ENCODE measurements at regions not wholly inside any gene's neighbourhood (a gene's known extent, or its start where the extent isn't known, plus 50 kb on each side); places are given as distances from the start of the nearest gene placed in this dataset.

DNA sequence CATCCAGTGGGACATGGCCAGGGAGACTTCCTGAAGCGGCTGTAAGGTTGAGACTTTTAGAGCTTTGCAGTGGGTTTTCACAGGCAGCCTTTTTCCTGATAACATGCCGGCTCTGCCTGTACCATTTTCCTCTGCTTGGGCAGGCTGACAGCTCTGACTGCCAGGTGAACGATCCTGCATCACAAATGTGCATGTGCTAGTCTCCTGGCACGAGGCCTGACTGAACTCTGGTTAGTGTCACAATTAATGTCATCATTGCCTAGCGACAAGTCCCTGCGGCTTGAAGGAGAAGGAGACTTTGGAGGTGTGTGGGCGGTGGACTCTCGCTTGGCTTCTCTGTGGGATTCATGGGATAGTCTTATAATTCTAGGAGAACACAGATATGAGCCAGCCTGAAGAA is 783.6 kb upstream of the TSPY4 start:
- TF ChIP-seq POLR2A (IDR thresholded peaks at IDR 0.05) (no peak), POLR2AphosphoS5 (IDR thresholded peaks at IDR 0.05) (no peak), EP300 (IDR thresholded peaks at IDR 0.05) (no peak)
- TF ChIP-seq, protein P1, sequence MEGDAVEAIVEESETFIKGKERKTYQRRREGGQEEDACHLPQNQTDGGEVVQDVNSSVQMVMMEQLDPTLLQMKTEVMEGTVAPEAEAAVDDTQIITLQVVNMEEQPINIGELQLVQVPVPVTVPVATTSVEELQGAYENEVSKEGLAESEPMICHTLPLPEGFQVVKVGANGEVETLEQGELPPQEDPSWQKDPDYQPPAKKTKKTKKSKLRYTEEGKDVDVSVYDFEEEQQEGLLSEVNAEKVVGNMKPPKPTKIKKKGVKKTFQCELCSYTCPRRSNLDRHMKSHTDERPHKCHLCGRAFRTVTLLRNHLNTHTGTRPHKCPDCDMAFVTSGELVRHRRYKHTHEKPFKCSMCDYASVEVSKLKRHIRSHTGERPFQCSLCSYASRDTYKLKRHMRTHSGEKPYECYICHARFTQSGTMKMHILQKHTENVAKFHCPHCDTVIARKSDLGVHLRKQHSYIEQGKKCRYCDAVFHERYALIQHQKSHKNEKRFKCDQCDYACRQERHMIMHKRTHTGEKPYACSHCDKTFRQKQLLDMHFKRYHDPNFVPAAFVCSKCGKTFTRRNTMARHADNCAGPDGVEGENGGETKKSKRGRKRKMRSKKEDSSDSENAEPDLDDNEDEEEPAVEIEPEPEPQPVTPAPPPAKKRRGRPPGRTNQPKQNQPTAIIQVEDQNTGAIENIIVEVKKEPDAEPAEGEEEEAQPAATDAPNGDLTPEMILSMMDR (IDR thresholded peaks at IDR 0.05), result no peak
- Histone ChIP-seq H3K4me3 (no peak overlapping the region), H3K9me3 (no peaks in the 10 kb centered on the region), H3K4me1 (no peaks in the 10 kb centered on the region), H3K27ac (no peak overlapping the region), H3K36me3 (no peaks in the 10 kb centered on the region), H3K27me3 (no peaks in the 10 kb centered on the region)
- no peak for DNase-seq (ENCODE audit: low spot score in 2 of 2)
- WGBS, result no CpG with 5 or more reads among the region's 8 CpGs

DNA sequence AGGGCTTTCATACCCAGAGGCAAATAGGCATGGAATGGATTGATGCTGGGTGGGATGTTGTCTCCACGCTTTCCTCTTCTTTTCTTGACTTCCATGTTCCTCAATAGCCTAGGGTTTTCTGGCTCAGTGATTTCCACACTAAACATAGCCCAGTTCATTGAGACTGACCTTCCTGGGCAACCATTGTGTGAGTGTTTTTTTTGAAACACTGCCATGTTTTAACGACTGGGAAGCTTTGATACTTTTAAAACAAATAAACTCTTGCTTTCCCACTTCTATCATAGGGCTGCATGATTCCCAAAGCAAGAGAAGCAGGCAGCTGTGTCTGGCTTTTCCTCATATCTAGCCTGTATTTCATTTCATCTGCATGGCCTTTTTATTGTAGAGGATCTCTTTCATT is 775.9 kb upstream of the TSPY4 start:
- no peaks in the 10 kb centered on the region for H3K27me3 ChIP-seq
- no peaks in the 10 kb centered on the region for H3K36me3 ChIP-seq
- no peak for DNase-seq (ENCODE audit: low spot score in 2 of 2)
- no peaks in the 10 kb centered on the region for H3K4me1 ChIP-seq
- H3K27ac ChIP-seq, result no peak overlapping the region
- no CpG with 5 or more reads among the region's 2 CpGs for WGBS
- H3K4me3 ChIP-seq, result no peak overlapping the region
- no peaks in the 10 kb centered on the region for H3K9me3 ChIP-seq
- no peak for TF ChIP-seq POLR2AphosphoS5 (IDR thresholded peaks at IDR 0.05)
- TF ChIP-seq EP300 (IDR thresholded peaks at IDR 0.05), result no peak
- no peak for TF ChIP-seq POLR2A (IDR thresholded peaks at IDR 0.05)
- TF ChIP-seq, protein P1 (IDR thresholded peaks at IDR 0.05), result no peak

DNA sequence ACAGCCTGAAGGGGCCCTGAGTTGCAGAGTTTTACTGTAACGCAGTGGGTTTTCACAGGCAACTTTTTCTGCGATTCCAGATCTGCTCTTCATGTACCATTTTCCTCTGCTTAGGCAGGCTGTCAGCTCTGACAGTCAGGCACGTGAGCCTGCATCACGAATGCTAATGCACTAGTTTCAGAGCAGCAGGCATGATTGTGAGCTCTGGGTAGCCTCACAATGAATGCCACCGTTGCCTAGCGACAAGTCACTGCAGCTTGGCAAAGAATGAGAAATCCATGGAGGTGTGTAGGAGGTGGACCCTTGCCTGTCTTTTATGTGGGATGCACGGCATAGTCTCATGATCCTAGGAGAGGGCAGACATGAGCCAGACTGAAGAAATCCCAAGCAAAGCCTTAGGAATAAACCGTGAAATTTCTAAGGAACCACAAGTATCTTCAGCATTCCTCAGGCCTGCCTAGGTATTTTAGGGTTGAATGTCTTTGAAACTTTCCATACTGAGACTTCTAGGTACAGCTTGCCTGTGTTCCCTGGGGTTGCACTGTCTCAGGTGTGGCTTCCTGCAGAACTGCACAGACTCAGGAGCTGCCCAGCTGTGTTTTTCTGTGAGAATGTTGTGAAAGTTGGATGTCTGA is 774.7 kb upstream of the TSPY4 start:
- TF ChIP-seq, protein P1 (IDR thresholded peaks at IDR 0.05), result no peak
- no peak for TF ChIP-seq POLR2AphosphoS5 (IDR thresholded peaks at IDR 0.05)
- TF ChIP-seq EP300 (IDR thresholded peaks at IDR 0.05), result no peak
- TF ChIP-seq POLR2A (IDR thresholded peaks at IDR 0.05), result no peak
- no peaks in the 10 kb centered on the region for H3K9me3 ChIP-seq
- no peak for DNase-seq (ENCODE audit: low spot score in 2 of 2)
- no peaks in the 10 kb centered on the region for H3K4me1 ChIP-seq
- WGBS, result no CpG with 5 or more reads among the region's 8 CpGs
- no peaks in the 10 kb centered on the region for H3K36me3 ChIP-seq
- no peaks in the 10 kb centered on the region for H3K27me3 ChIP-seq
- H3K4me3 ChIP-seq, result no peak overlapping the region
- H3K27ac ChIP-seq, result no peak overlapping the region

DNA sequence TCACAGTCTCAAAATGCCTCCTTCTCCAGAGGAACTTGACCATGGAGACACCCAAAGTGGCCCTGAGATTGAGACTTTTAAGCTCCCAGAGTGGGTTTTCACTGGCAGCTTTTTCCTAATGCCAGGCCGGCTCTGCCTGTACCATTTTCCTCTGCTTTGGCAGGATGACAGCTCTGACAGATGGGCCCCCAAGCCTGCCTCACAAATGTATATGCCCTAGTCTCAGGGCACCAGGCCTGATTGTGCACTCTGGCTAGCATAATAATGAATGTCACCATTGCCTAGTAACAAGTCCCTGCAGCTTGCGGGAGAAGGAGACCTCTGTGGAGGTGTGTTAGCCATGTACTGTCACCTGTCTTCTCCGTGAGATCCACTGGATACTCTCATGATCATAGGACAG is 772.8 kb upstream of the TSPY4 start:
- no peaks in the 10 kb centered on the region for H3K36me3 ChIP-seq
- H3K27me3 ChIP-seq, result no peaks in the 10 kb centered on the region
- no peak for DNase-seq (ENCODE audit: low spot score in 2 of 2)
- no peaks in the 10 kb centered on the region for H3K4me1 ChIP-seq
- H3K27ac ChIP-seq, result no peak overlapping the region
- no CpG with 5 or more reads among the region's 3 CpGs for WGBS
- H3K9me3 ChIP-seq, result no peaks in the 10 kb centered on the region
- no peak overlapping the region for H3K4me3 ChIP-seq
- TF ChIP-seq EP300 (IDR thresholded peaks at IDR 0.05), result no peak
- TF ChIP-seq, protein P1 (IDR thresholded peaks at IDR 0.05), result no peak
- TF ChIP-seq POLR2AphosphoS5 (IDR thresholded peaks at IDR 0.05), result no peak

DNA sequence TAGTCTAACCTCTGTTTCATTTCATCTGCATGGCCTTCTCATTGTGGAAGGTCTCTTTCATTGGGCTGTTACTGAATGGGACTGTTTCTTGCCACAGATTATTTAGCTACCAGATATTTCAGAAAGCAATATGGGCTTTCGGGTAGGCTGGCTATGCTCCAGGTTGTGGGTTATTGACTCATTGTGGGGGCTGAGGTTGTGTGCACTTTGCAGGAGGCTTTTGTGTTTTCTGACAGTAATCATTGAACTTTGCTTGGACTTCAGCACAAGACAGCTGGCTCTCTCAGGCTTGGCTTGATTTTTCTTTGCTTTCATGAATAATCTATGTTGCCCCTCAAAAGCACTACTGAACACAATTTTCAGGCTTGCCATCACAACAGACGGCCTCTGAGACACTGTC is 771.1 kb upstream of the TSPY4 start:
- H3K4me1 ChIP-seq, result no peaks in the 10 kb centered on the region
- DNase-seq (ENCODE audit: low spot score in 2 of 2), result no peak
- no peak overlapping the region for H3K4me3 ChIP-seq
- H3K27me3 ChIP-seq, result no peaks in the 10 kb centered on the region
- no peaks in the 10 kb centered on the region for H3K9me3 ChIP-seq
- no peak for TF ChIP-seq POLR2AphosphoS5 (IDR thresholded peaks at IDR 0.05)
- TF ChIP-seq, protein P1 (IDR thresholded peaks at IDR 0.05), result no peak
- no peak for TF ChIP-seq POLR2A (IDR thresholded peaks at IDR 0.05)
- TF ChIP-seq EP300 (IDR thresholded peaks at IDR 0.05), result no peak
- H3K27ac ChIP-seq, result no peak overlapping the region
- no peaks in the 10 kb centered on the region for H3K36me3 ChIP-seq
- no CpG with 5 or more reads among the region's 2 CpGs for WGBS
